ENCODE measurements at regions not wholly inside any gene's neighbourhood (a gene's known extent, or its start where the extent isn't known, plus 50 kb on each side); places are given as distances from the start of the nearest gene placed in this dataset.
"Not testable (repeated sequence)": the region's sequence is repeated elsewhere in the genome, so short reads cannot be mapped to it uniquely, and the experiment has no call there.

DNA sequence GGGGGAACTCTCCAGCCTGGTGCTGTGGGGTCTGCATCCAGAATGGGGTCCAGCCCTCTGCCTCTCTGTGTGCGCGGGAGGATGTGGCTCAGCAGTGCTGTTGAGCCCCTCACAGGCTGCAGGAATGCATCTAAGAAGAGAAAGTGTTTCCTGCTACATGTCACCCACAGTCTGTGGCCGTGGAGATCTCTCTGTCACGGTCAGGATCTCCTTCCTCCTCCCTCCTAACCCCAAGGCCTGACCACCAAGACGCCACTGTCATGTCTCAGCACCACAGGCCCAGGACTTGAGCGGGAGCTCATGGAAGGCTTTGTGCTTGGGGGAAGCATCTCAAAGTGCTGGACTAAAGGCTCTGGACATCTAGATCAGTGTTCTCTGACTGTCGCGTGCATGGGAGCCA lies 90.1 kb downstream of the SREK1 start:
- no peak for FAIRE-seq

DNA sequence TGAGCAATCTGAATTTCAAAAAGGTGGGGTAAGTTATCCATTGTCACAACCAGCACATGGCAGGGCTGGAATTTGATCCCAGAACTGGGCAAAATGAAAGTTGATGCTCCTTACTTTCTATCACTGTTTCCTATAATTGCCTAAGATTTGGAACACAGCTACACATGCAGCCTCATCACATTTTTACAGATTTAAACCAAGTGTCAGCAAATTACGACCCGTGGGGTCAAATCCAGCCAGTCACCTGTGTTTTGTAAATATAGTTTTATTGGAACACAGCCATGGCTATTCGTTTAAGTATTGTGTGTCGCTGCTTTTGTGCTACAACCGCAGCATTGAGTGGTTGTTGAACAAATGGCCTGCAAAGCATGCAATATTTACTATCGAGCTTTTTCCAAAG lies 94.3 kb downstream of the SREK1 start:
- no peak for FAIRE-seq

- FAIRE-seq, result no peak
Observed at GRCh38 chr5:66239034-66239433, 94.9 kb downstream of the SREK1 start.

DNA sequence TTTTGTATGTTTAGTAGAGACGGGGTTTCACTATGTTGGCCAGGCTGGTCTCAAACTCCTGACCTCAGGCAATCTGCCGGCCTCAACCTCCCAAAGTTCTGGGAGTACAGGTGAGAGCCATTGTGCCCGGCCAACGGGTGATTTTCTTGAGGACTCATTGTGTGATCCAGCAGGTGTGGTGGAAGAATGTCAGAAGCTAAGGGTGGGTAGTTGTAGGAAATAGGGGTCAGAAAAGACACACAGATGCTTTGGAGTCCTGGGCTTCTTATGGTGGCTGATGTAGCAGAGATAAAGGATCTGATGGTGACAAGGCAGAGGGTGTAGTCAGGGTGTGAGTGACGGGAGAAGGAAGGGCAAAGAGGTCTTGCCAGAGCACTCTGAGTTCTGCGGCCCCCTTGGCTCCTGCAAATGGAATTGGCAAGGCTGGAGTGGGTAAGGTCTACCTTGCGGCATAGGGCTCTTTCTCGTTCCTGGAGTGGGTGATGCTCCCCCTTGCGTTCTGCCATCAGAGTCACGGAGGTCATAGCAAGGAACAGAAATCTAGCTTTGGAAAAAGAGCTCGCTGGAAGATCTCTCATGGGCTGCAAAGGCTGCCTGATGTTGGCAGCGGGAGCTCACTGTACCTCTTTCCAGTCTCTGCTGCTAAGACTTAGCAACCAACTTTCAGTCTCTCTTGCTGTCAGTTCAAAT lies 97.2 kb downstream of the SREK1 start:
- no peak for FAIRE-seq

- no peak for FAIRE-seq
Observed at GRCh38 chr5:66242050-66242715, 98.1 kb downstream of the SREK1 start.

- no peak for FAIRE-seq
Observed at GRCh38 chr5:66246608-66247007, 102.5 kb downstream of the SREK1 start.

DNA sequence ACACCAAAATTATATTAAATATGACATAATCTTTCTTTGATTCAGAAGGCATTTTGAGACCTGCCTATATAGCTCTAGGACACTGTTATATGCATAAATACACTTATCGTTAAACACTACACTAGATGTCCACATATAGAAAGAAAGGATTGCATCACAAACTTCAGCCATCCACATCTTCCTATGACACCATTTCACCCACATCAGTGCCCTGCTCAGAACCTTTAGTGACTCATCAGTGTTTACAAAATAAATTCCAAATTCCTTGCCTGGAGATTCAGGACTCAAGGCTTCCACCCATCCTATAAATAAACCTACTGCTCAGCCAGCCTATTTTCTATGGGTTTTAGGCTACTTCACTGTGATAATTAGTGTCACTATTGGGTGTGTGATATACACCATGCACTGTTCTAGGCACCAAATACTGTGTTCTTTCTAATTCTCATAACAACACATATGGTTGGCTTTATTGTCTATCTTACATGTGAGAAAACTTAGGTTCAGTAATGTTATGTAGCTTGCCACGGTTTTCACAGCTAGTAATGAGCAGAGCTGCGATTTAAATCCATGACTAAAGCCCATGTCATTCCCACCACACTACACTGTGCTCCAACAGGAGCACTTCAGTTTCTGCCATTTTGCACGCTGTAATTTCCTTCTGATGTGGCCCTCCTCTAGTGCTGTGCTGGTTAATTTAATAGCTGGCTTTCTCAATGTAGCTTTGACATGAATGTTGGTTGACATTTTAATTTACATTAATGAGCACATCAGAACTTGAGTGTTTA lies 103.3 kb downstream of the SREK1 start:
- FAIRE-seq, result no peak

- no peak for FAIRE-seq
Observed at GRCh38 chr5:66248874-66249273, 104.8 kb downstream of the SREK1 start.

DNA sequence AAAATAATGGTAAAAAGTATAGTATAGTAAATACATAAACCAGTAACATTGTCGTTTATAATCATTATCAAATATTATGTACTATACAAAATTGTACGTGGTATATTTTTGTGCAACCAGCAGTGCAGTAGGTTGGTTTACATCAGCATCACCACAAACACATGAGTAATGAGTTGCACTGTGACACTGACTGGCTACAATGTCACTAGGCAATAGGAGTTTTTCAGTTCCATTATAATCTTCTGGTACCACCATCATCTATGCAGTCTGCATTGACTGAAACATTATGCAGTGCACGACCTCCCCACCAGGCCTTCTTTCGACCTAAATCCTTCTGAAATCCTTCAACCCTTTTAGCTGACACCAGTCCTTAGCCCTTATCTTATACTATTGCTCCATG lies 105.8 kb downstream of the SREK1 start:
- no peak for FAIRE-seq

GRCh38 chr5:66252849-66253248 lies 108.7 kb downstream of the SREK1 start:
- FAIRE-seq, result no peak

DNA sequence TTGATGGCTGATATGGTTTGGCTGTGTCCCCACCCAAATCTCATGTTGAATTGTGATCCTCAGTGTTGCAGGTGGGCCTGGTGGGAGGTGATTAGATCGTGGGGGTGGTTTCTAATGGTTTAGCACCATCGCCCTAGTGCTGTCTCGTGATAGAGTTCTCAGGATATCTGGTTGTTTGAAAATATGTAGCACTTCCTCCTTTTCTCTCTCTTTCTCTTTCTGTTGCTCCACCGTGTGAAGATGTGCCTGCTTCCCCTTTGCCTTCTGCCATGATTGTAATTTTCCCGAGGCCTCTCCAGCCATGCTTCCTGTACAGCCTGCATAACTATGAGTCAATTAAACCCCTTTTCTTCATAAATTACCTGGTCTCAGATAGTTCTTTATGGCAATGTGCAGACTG lies 111.6 kb downstream of the SREK1 start:
- FAIRE-seq, result no peak

DNA sequence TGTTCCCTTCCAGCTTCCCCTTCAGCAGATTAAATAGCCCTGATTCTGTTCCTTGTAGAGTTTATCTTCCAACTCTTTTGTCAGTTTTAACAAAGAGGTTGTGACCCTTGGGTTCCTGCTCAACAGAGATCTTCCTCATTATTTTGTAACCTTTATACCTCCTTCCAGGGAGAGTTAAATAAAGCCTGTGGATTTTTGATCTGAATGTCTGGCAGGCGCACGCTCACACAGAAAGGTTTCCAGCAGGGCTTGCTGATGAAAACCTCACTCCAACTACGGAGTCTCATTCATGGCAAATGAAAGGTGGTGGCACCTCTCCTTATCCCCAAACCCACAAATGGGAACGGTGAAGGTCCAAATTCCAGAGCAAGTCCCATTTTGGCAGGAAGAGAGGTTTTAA lies 129.0 kb downstream of the SREK1 start:
- FAIRE-seq, result no peak

GRCh38 chr5:66276986-66277385 lies 132.9 kb downstream of the SREK1 start:
- no peak for FAIRE-seq

DNA sequence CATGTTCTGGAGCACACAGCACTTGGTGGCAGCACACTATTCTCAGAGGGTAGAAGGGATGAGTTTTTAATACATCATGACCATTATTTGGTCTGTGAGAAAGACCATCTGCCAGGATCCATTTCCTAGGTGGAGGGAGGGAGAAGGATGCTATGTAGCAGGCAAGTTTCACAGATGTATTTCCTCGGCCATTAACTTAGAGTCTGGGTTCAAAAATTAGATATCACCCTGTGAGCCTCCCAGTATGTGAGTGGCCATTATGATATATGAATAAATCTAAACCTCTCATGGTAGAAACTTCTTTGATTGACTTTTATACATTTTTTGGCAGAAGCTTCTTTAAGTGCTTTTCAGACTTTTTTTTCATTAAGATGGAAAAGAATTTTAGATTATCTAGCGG lies 133.9 kb downstream of the SREK1 start:
- no peak for FAIRE-seq

- no peak for FAIRE-seq
Observed at GRCh38 chr5:66281294-66281693, 137.2 kb downstream of the SREK1 start.

DNA sequence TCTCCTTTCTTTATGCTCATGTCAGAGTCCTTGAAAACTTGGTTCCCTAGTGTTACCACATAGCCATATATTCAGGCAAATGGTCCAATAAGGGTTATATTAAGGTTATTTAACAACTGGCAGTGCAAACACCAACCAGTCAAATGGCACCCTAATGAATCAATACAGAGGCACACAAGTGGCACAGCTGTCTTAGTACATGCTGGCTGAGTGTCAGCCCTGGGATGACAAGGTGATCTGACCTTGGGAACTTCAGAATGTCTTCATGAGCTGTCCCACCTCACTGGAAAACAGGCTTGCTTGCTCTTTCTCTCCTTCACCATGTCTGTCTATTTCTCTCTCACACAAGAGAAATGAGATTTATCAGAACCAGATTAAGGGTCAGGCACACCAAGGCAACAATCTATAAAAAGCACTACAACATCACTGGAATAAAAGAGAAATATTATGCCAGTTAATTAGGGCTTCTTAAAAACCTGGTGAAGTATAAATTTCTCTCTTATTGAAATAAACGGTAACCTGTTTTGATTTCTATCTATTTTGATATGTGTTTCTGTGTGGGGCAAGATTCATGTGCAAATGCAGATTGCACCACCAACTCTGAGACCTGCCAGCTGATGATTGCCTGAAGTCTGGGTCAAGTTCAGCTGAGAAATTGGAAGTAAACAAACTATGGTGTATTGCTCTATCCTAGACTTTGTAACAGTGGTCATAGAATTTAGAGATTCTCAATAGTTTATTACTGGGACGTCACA lies 140.7 kb downstream of the SREK1 start:
- no peak for FAIRE-seq

DNA sequence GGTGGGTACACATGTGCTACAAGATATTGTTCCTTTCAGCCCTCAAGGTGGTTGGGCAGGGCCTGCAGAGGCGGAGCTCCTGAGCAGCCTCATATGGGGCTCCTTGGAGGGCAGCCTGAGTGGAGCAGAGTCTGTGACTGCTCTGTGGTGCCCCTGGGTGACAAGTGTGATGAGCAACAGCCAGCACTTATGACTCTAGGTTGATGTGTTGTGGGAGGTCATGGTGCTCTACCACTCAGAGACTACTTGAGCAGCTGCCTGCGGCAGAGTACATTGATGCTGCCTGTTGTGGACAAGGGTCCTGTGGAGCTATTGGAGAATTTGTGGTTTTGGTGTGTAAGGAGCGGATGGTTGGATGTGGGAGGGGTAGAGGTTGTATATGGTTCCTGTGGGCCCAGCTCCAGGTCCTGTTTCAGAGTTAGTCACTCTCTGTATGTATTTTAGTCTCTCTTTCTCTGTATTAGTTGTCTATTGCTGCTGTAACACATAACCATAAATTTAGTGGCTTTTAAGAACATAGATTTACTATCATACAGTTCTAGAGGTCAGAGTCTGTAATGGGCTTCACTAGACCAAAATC lies 141.3 kb downstream of the SREK1 start:
- FAIRE-seq, result no peak

- FAIRE-seq, result no peak
Observed at GRCh38 chr5:66291771-66292170, 147.7 kb downstream of the SREK1 start.

DNA sequence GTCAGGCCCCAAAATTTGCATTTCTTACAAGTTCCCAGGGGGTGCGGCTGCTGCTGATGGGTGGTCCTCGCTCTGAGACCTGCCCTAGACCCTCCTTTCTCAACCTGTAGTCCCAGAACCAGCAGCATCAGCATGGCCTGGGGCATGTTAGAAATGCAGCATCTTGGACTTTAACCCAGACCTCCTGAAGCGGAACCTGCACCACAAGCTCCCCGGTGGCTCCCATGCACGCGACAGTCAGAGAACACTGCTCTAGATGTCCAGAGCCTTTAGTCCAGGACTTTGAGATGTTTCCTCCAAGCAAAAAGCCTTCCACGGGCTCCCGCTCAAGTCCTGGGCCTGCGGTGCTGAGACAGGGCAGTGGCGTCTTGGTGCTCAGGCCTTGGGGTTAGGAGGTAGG lies 149.8 kb downstream of the SREK1 start:
- not testable (repeated sequence) for FAIRE-seq

GRCh38 chr5:66299463-66299862 lies 155.4 kb downstream of the SREK1 start:
- no peak for FAIRE-seq

DNA sequence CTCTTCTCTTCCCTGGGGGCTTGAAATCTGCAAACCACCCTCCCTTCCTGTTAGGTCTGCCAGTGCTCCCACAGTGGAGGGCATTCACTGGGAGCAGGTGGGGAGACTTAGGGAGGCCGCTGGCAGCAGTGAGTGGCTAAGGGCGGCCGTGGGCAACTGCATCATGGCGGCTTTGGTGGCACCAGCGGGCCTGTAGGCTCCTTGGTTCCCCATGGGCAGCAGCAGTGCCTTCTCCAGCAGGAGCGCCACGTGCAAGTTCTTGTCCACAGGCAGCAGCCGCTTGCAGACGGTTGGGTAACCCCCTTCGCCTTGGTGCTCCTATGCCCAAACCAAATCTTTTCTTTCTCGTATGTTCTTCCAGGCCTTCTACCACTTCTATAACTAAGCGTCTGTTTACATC lies 158.2 kb downstream of the SREK1 start:
- FAIRE-seq, result no peak

DNA sequence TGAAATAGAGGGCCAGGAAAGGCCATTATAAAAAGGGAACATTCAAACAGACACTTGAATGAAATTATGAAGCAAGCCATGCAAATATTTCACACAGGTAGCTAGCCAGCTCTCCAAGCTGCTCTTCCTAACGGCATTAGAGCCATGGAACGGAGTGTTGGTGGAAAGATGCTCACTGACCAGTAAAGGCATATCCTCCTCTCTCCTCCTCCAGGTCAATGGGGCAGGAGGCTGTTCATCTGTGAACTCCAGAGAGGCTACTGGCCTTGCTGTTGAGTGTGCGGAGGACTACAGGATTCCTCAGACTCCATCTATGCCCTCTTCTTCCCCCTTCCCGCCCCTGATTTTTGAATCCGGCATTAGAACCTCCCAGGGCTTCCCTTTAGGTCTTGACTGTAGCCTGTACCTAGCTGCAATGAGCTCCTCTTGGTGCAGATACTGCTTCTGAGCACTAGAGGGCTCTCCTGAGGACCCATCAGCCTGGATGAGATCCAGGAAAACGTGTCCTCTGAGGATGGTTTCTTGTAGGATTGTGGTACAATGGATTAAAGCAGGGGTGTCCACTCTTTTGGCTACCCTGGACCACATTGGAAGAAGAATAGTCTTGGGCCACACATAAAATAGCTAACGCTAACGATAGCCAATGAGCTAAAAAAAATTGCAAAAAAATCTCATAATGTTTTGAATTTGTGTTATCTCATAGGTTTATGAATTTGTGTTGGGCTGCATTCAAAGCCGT lies 162.2 kb downstream of the SREK1 start:
- FAIRE-seq, result no peak

Measured in TTC549 (cell line).